Panc1 (cell line): ENCODE measurements at regions not wholly inside any gene's neighbourhood (a gene's known extent, or its start where the extent isn't known, plus 50 kb on each side); places are given as distances from the start of the nearest gene placed in this dataset.
"Not testable (repeated sequence)": the region's sequence is repeated elsewhere in the genome, so short reads cannot be mapped to it uniquely, and the experiment has no call there.

Experiments used
- ATAC-seq: fragments of 200-7000 bp; cut with Tn5 transposase; 2 replicates; pipeline ENCODE4 v1.9.1; 2020; ENCODE audit warnings: mild to moderate bottlenecking, moderate library complexity
- BruUV-seq: library from RNA; stranded (reverse); fragments of 400-500 nt; replicated peaks from 2 replicates; lab custom pipeline; 2021; lab: Mats Ljungman, UMichigan
- CTCF ChIA-PET: fragments of 300-600 bp; sonication (Branson Sonifier 250); formaldehyde crosslinking; loops from one replicate; lab custom pipeline; 2022; ENCODE audit warnings: antibody characterized with exemption; lab: Charles Lee
- POLR2A ChIA-PET: fragments of 300-600 bp; sonication (Branson Sonifier 250); formaldehyde crosslinking; loops from one replicate; lab custom pipeline; 2022; ENCODE audit warnings: antibody characterized with exemption; lab: Charles Lee
- DNase-seq: peaks from one replicate; pipeline ENCODE4 v3.0.0-alpha.2; 2010; ENCODE audit warnings: low read depth, low spot score
- H3K27ac ChIP-seq: 2 replicates; pipeline ENCODE4 v1.5.1; 2011; ENCODE audit warnings: mild to moderate bottlenecking, low read length, inconsistent platforms
- H3K27me3 ChIP-seq: fragments of 200-500 bp; sonication (Bioruptor generic); 2 replicates; pipeline ENCODE4 v1.6.0; 2014; ENCODE audit warnings: low read length, inconsistent platforms; ENCODE audit not compliant: control insufficient read depth, insufficient read depth
- H3K36me3 ChIP-seq: fragments of 200-500 bp; sonication (Bioruptor generic); 2 replicates; pipeline ENCODE4 v1.5.1; 2014; ENCODE audit warnings: inconsistent platforms, mild to moderate bottlenecking, low read length, moderate library complexity; ENCODE audit not compliant: control insufficient read depth, insufficient read depth
- H3K4me1 ChIP-seq: 2 replicates; pipeline ENCODE4 v1.5.1; 2011; ENCODE audit warnings: inconsistent platforms, mild to moderate bottlenecking, low read length, moderate library complexity; ENCODE audit not compliant: control insufficient read depth, insufficient read depth
- H3K4me3 ChIP-seq, 2 experiments: 2 replicates each; pipeline ENCODE4 v1.5.1; 2011 to 2012; ENCODE audit warnings: low read depth in 2 of 2, low read length in 2 of 2, mild to moderate bottlenecking in 2 of 2, inconsistent platforms in 1 of 2, moderate library complexity in 1 of 2
- H3K9me3 ChIP-seq: fragments of 200-500 bp; sonication (Bioruptor generic); 2 replicates; pipeline ENCODE4 v1.5.1; 2014; ENCODE audit warnings: low read depth, mild to moderate bottlenecking, inconsistent platforms, low read length, moderate library complexity; ENCODE audit not compliant: control insufficient read depth, insufficient read depth
- in situ Hi-C: cut with HindIII; loops from 2 replicates; pipeline ENCODE4 v1.10.0; 2016; ENCODE audit warnings: low sequenced_read_pairs, low pct_unique_long_range_greater_than_20kb
- intact Hi-C: fragments of 100-400 bp; cut with micrococcal nuclease; formaldehyde crosslinking; loops from one replicate; pipeline ENCODE4 v1.10.0; 2022; ENCODE audit not compliant: unreplicated experiment

- in situ Hi-C loops, BruUV-seq: not testable (repeated sequence)
These were observed 443.2 kb upstream of the ZNF722 start for GRCh38 chr7:63555226-63555994.

DNA sequence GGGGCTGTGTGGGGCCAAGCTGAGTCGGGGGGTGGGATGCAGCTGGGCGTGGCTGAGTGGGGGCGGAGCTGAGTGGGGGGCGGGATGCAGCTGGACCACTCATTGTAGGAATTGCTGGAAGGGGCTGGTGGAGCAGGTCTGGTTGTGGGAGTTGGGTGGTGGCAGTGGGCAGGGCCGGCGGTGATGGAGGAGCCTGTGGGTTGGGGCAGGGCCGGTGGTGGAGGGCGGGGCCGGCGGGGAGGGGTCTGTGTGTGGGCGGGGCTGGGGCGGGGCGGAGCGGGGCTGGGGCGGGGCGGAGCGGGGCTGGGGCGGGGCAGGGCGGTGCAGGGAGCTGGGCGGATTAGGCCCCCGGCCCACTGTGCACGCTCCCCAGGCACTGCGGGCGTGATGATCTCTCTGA, 442.4 kb upstream of the ZNF722 start:
- intact Hi-C loops, H3K4me1 ChIP-seq, H3K27ac ChIP-seq, ATAC-seq, DNase-seq, BruUV-seq, H3K4me3 ChIP-seq, H3K27me3 ChIP-seq, POLR2A ChIA-PET, in situ Hi-C loops, CTCF ChIA-PET, H3K9me3 ChIP-seq, H3K36me3 ChIP-seq: not testable (repeated sequence)

More at GRCh38 chr7:63555226-63555994, 443.2 kb upstream of the ZNF722 start:
- H3K27ac ChIP-seq, H3K4me3 ChIP-seq, POLR2A ChIA-PET, DNase-seq, intact Hi-C loops, H3K36me3 ChIP-seq, CTCF ChIA-PET, ATAC-seq, H3K27me3 ChIP-seq, H3K9me3 ChIP-seq, H3K4me1 ChIP-seq: not testable (repeated sequence)

- H3K9me3 ChIP-seq, H3K4me3 ChIP-seq, H3K27me3 ChIP-seq, CTCF ChIA-PET, BruUV-seq, ATAC-seq, DNase-seq, H3K27ac ChIP-seq, H3K36me3 ChIP-seq, H3K4me1 ChIP-seq, POLR2A ChIA-PET, in situ Hi-C loops, intact Hi-C loops: not testable (repeated sequence)
These were observed 439.6 kb upstream of the ZNF722 start for GRCh38 chr7:63559016-63559415.

DNA sequence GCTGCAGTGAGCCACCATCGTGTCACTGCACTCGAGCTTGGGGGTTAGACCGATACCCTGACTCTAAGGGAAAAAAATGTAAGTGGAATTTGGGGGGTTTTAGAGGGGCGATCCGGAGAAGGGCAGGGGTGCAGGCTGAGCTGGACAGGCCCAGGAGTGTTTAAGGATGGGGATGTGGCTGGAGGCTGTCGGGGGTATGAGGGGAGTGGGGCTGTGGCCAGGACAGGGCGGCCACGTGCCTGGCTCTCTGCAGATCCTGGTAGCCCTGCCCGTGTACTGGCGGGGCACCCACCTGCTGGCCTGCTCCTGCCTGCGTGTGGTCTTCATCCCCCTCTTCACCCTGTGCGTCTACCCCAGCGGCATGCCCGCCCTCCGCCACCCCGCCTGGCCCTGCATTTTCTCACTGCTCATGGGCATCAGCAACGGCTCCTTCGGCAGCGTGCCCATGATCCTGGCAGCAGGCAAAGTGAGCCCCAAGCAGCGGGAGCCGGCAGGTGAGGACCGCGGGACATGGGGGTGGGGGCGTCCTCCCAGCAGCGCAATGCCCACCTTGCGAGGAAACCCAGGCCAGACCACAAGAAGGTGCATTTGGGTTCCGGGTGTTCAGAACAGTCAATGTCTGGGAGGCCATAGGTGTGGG, 438.7 kb upstream of the ZNF722 start:
- CTCF ChIA-PET, POLR2A ChIA-PET, ATAC-seq, DNase-seq, H3K27me3 ChIP-seq, intact Hi-C loops, BruUV-seq, in situ Hi-C loops, H3K9me3 ChIP-seq, H3K4me1 ChIP-seq, H3K27ac ChIP-seq, H3K36me3 ChIP-seq, H3K4me3 ChIP-seq: not testable (repeated sequence)

DNA sequence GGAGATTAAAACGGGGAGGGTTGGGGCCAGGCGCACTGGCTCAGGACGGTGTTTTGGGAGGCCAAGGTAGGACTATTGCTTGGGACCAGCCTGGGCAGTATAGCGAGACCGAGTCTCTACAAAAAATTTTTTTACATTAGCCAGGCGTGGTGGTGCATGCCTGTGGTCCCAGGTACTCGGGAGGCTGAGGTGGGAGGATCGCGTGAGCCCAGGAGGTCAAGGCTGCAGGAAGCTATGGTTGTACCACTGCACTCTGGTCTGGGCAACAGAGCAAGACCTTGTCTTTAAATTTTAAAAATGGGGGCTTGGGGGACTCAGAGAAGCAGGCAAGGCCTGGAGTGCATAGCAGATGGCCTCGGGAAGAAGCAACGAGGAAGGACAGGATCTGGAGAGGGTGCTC, 436.7 kb upstream of the ZNF722 start:
- not testable (repeated sequence) for ATAC-seq

GRCh38 chr7:63562364-63563060, 436.1 kb upstream of the ZNF722 start:
- H3K4me3 ChIP-seq, H3K4me1 ChIP-seq, BruUV-seq, DNase-seq, H3K27ac ChIP-seq, CTCF ChIA-PET, in situ Hi-C loops, H3K9me3 ChIP-seq, POLR2A ChIA-PET, H3K36me3 ChIP-seq, H3K27me3 ChIP-seq, intact Hi-C loops: not testable (repeated sequence)
- ATAC-seq: peak; percentile 58

More for the DNA sequence above, 436.7 kb upstream of the ZNF722 start:
- H3K27me3 ChIP-seq, POLR2A ChIA-PET, H3K36me3 ChIP-seq, in situ Hi-C loops, DNase-seq, H3K27ac ChIP-seq, BruUV-seq, H3K4me1 ChIP-seq, CTCF ChIA-PET, intact Hi-C loops, H3K4me3 ChIP-seq, H3K9me3 ChIP-seq: not testable (repeated sequence)
